ENCODE measurements at regions not wholly inside any gene's neighbourhood (a gene's known extent, or its start where the extent isn't known, plus 50 kb on each side); places are given as distances from the start of the nearest gene placed in this dataset.

GRCh38 chr9:81377320-81377719 lies 312.0 kb downstream of the TLE1 start:
- DNase-seq (ENCODE audit: low spot score in 2 of 2), result no peak
- 79 to 89% methylated on average over 2 of the region's 2 CpGs for WGBS, 2 donors
- TF ChIP-seq POLR2A (IDR thresholded peaks at IDR 0.05), result no peak
- TF ChIP-seq CTCF (IDR thresholded peaks at IDR 0.05), result no peak
- no peak overlapping the region for H3K4me3 ChIP-seq (ENCODE audit: low read depth, poor library complexity, severe bottlenecking)
- intact Hi-C loops (cut with DNase I; ENCODE audit: low total_unique reads), result no loop called here

- H3K4me3 ChIP-seq (ENCODE audit: low read depth, poor library complexity, severe bottlenecking), result no peak overlapping the region
- TF ChIP-seq POLR2A (IDR thresholded peaks at IDR 0.05) (no peak), CTCF (IDR thresholded peaks at IDR 0.05) (no peak)
- WGBS, 2 donors, result 77 to 82% methylated on average over 10 of the region's 10 CpGs
- DNase-seq (ENCODE audit: low spot score in 2 of 2), result no peak
- intact Hi-C loops (cut with DNase I; ENCODE audit: low total_unique reads), result no loop called here
These were observed 313.9 kb downstream of the TLE1 start for GRCh38 chr9:81375187-81376100.

- intact Hi-C loops (cut with DNase I; ENCODE audit: low total_unique reads), result no loop called here
- WGBS, 2 donors, result 68 to 72% methylated on average over 4 of the region's 4 CpGs
These were observed 314.7 kb downstream of the TLE1 start for GRCh38 chr9:81374459-81375186.

GRCh38 chr9:81373294-81373693 lies 316.1 kb downstream of the TLE1 start:
- no peak for DNase-seq (ENCODE audit: low spot score in 2 of 2)
- 81 to 84% methylated on average over 4 of the region's 4 CpGs for WGBS, 2 donors
- intact Hi-C loops (cut with DNase I; ENCODE audit: low total_unique reads), result no loop called here
- TF ChIP-seq CTCF (IDR thresholded peaks at IDR 0.05) (no peak), POLR2A (IDR thresholded peaks at IDR 0.05) (no peak)
- no peak overlapping the region for H3K4me3 ChIP-seq (ENCODE audit: low read depth, poor library complexity, severe bottlenecking)

More at GRCh38 chr9:81374459-81375186, 314.7 kb downstream of the TLE1 start:
- H3K4me3 ChIP-seq (ENCODE audit: low read depth, poor library complexity, severe bottlenecking), result no peak overlapping the region
- DNase-seq (ENCODE audit: low spot score in 2 of 2), result no peak
- TF ChIP-seq CTCF (IDR thresholded peaks at IDR 0.05), result no peak
- no peak for TF ChIP-seq POLR2A (IDR thresholded peaks at IDR 0.05)

- no peak overlapping the region for H3K4me3 ChIP-seq (ENCODE audit: low read depth, poor library complexity, severe bottlenecking)
- 35 to 41% methylated on average over 8 of the region's 8 CpGs for WGBS, 2 donors
- no peak for TF ChIP-seq CTCF (IDR thresholded peaks at IDR 0.05)
- TF ChIP-seq POLR2A (IDR thresholded peaks at IDR 0.05), result no peak
- no peak for DNase-seq (ENCODE audit: low spot score in 2 of 2)
- intact Hi-C loops (cut with DNase I; ENCODE audit: low total_unique reads), result no loop called here
These were observed 316.6 kb downstream of the TLE1 start for GRCh38 chr9:81372628-81373191.
